ENCODE measurements at regions not wholly inside any gene's neighbourhood (a gene's known extent, or its start where the extent isn't known, plus 50 kb on each side); places are given as distances from the start of the nearest gene placed in this dataset.

DNA sequence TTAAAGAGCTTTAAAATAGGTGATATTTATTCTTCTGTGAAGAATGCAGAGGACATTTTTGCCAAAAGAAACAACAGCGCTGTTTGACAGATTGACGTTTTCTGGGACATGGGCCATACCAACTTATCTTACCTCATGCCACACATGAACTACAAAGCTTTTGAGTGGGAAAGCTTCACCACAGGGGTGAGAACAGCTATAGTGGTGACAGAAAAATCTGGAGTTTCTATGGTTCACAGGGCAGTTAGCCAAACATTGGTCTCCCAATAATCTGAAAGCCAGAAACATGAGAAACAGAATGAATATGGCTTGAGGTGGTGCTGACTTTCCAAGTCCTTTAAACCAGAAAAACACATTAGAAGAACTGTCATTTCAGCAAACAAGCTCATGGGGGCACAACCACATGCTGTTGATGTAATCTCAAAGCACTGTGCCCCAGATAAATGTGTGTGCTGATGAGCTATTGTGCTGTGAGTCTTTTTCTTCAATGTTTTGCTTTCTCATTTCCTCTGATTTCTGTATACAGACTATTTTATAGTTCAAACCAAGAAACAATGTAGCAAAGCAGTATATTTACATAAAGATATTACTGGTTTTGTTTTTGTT lies 905.4 kb downstream of the SLC16A7 start (continued):
- TF ChIP-seq, protein P1, sequence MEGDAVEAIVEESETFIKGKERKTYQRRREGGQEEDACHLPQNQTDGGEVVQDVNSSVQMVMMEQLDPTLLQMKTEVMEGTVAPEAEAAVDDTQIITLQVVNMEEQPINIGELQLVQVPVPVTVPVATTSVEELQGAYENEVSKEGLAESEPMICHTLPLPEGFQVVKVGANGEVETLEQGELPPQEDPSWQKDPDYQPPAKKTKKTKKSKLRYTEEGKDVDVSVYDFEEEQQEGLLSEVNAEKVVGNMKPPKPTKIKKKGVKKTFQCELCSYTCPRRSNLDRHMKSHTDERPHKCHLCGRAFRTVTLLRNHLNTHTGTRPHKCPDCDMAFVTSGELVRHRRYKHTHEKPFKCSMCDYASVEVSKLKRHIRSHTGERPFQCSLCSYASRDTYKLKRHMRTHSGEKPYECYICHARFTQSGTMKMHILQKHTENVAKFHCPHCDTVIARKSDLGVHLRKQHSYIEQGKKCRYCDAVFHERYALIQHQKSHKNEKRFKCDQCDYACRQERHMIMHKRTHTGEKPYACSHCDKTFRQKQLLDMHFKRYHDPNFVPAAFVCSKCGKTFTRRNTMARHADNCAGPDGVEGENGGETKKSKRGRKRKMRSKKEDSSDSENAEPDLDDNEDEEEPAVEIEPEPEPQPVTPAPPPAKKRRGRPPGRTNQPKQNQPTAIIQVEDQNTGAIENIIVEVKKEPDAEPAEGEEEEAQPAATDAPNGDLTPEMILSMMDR (IDR thresholded peaks at IDR 0.05; ENCODE audit: low read depth, low read length, missing input control): no peak
- TF ChIP-seq, protein P2, sequence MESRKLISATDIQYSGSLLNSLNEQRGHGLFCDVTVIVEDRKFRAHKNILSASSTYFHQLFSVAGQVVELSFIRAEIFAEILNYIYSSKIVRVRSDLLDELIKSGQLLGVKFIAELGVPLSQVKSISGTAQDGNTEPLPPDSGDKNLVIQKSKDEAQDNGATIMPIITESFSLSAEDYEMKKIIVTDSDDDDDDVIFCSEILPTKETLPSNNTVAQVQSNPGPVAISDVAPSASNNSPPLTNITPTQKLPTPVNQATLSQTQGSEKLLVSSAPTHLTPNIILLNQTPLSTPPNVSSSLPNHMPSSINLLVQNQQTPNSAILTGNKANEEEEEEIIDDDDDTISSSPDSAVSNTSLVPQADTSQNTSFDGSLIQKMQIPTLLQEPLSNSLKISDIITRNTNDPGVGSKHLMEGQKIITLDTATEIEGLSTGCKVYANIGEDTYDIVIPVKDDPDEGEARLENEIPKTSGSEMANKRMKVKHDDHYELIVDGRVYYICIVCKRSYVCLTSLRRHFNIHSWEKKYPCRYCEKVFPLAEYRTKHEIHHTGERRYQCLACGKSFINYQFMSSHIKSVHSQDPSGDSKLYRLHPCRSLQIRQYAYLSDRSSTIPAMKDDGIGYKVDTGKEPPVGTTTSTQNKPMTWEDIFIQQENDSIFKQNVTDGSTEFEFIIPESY (IDR thresholded peaks at IDR 0.05): no peak

DNA sequence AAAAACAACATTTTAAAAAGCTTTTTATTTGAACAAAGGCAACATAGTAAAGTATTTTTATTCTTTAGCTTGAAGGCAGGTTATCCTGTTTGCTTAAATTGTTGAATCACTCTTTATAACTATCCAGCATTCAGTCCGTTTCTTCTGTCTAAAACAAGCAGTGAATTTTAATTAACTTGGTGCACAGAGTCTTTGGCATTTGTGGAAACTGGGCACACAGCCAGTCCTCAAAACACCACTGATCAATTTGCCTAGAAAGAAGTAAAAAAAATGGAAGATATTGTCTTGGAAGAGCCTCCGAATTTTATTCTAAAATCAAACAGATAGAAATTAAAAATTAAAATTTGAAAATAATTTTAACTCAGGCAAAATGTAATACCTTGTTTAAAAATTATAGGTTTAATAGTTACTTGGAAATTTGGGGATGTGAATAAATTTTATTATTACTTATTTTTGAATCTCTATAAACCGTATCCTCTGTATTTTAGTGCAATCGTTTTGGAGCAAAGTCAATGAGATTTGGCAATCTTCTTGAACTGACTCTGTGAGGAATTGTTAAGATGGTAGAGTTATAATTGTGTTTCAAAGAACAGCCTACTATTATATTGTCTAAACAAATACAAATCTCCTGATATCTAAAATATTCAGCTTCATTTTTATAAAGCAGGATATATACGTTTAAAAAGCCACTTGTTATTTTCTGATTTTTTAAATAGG lies 927.0 kb downstream of the SLC16A7 start:
- WGBS: 75% methylated on average over 5 of the region's 5 CpGs
- Histone ChIP-seq H3K9ac (ENCODE audit: low read depth in 1 of 2, low read length in 2 of 2) (no peak overlapping the region), H3K36me3 (ENCODE audit: control insufficient read depth in 4 of 4, insufficient read depth in 3 of 4, low read depth in 1 of 4, low read length in 3 of 4) (no peaks in the 10 kb centered on the region)

More for the DNA sequence above, 927.0 kb downstream of the SLC16A7 start:
- Histone ChIP-seq H3K27me3 (ENCODE audit: control insufficient read depth in 4 of 4, insufficient read depth in 4 of 4, low read length in 3 of 4) (no peaks in the 10 kb centered on the region), H3K4me1 (ENCODE audit: control insufficient read depth in 4 of 4, insufficient read depth in 4 of 4, low read length in 3 of 4) (no peaks in the 10 kb centered on the region), H3K27ac (ENCODE audit: low read depth in 1 of 2, low read length in 2 of 2) (no peak overlapping the region), H3K4me3 (ENCODE audit: low read depth in 1 of 3, low read length in 3 of 3) (no peak overlapping the region), H3K9me3 (ENCODE audit: control insufficient read depth in 4 of 4, low read length in 3 of 4) (peaks cover 0 to 3% (median 0%) of the 10 kb centered on the region in 4 donors)
- TF ChIP-seq RXRA (IDR thresholded peaks at IDR 0.05): no peak
- TF ChIP-seq FOXA1 (IDR thresholded peaks at IDR 0.05): no peak
- TF ChIP-seq JUND (IDR thresholded peaks at IDR 0.05): no peak
- TF ChIP-seq TAF1 (conservative IDR thresholded peaks at IDR 0.05): no peak
- TF ChIP-seq, protein P3, sequence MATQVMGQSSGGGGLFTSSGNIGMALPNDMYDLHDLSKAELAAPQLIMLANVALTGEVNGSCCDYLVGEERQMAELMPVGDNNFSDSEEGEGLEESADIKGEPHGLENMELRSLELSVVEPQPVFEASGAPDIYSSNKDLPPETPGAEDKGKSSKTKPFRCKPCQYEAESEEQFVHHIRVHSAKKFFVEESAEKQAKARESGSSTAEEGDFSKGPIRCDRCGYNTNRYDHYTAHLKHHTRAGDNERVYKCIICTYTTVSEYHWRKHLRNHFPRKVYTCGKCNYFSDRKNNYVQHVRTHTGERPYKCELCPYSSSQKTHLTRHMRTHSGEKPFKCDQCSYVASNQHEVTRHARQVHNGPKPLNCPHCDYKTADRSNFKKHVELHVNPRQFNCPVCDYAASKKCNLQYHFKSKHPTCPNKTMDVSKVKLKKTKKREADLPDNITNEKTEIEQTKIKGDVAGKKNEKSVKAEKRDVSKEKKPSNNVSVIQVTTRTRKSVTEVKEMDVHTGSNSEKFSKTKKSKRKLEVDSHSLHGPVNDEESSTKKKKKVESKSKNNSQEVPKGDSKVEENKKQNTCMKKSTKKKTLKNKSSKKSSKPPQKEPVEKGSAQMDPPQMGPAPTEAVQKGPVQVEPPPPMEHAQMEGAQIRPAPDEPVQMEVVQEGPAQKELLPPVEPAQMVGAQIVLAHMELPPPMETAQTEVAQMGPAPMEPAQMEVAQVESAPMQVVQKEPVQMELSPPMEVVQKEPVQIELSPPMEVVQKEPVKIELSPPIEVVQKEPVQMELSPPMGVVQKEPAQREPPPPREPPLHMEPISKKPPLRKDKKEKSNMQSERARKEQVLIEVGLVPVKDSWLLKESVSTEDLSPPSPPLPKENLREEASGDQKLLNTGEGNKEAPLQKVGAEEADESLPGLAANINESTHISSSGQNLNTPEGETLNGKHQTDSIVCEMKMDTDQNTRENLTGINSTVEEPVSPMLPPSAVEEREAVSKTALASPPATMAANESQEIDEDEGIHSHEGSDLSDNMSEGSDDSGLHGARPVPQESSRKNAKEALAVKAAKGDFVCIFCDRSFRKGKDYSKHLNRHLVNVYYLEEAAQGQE (IDR thresholded peaks at IDR 0.05): no peak
- no peak for TF ChIP-seq YY1 (IDR thresholded peaks at IDR 0.05)
- TF ChIP-seq RAD21 (IDR thresholded peaks at IDR 0.05): no peak
- TF ChIP-seq HNF4A (conservative IDR thresholded peaks at IDR 0.05): no peak
- no peak for TF ChIP-seq SP1 (IDR thresholded peaks at IDR 0.05)
- TF ChIP-seq FOXA2 (IDR thresholded peaks at IDR 0.05): no peak
- TF ChIP-seq NR2F2 (IDR thresholded peaks at IDR 0.05): no peak
- TF ChIP-seq, protein P2 (IDR thresholded peaks at IDR 0.05): no peak
- TF ChIP-seq, protein P4, sequence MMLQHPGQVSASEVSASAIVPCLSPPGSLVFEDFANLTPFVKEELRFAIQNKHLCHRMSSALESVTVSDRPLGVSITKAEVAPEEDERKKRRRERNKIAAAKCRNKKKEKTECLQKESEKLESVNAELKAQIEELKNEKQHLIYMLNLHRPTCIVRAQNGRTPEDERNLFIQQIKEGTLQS (IDR thresholded peaks at IDR 0.05): no peak
- no peak for TF ChIP-seq HNF4G (IDR thresholded peaks at IDR 0.05)
- TF ChIP-seq, protein P5, sequence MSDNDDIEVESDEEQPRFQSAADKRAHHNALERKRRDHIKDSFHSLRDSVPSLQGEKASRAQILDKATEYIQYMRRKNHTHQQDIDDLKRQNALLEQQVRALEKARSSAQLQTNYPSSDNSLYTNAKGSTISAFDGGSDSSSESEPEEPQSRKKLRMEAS (IDR thresholded peaks at IDR 0.05): no peak
- TF ChIP-seq, protein P1 (IDR thresholded peaks at IDR 0.05; ENCODE audit: low read depth, low read length, missing input control): no peak
- no peak for TF ChIP-seq EGR1 (IDR thresholded peaks at IDR 0.05; ENCODE audit: low read depth in 2 of 2)
- no peak for DNase-seq (ENCODE audit: low spot score)
